IMR-90 (cell line): ENCODE measurements at regions not wholly inside any gene's neighbourhood (a gene's known extent, or its start where the extent isn't known, plus 50 kb on each side); places are given as distances from the start of the nearest gene placed in this dataset.

ENCODE experiments used
- ATAC-seq: fragments of 200-7000 bp; cut with Tn5 transposase; 2 replicates; pipeline ENCODE4 v1.9.1; 2020; ENCODE audit warnings: low read depth, mild to moderate bottlenecking, moderate library complexity
- BruUV-seq: library from RNA; stranded (reverse); fragments of 400-500 nt; replicated peaks from 2 replicates; lab custom pipeline; 2021; lab: Mats Ljungman, UMichigan
- CTCF ChIA-PET: fragments of 300-600 bp; formaldehyde crosslinking; extraction: SDS; loops from one replicate; lab custom pipeline; 2021; ENCODE audit warnings: antibody characterized with exemption; lab: Yijun Ruan, JAX
- POLR2A ChIA-PET: fragments of 300-600 bp; sonication (Branson Sonifier 250); formaldehyde crosslinking; loops from one replicate; lab custom pipeline; 2022; ENCODE audit warnings: antibody characterized with exemption; ENCODE audit not compliant: unreplicated experiment; lab: Charles Lee
- DNase-seq: peaks from one replicate; pipeline ENCODE4 v3.0.0; 2013
- H2AFZ ChIP-seq: replicated peaks from 2 replicates; pipeline ENCODE3; 2013; ENCODE audit warnings: low read length, mild to moderate bottlenecking; ENCODE audit not compliant: poor library complexity
- H2AK5ac ChIP-seq: 2 replicates; pipeline ENCODE4 v1.6.1; 2013; ENCODE audit warnings: low read depth, low read length, inconsistent platforms
- H2AK9ac ChIP-seq: replicated peaks from 2 replicates; pipeline ENCODE3; 2013; ENCODE audit warnings: mild to moderate bottlenecking, low read depth, low read length, moderate library complexity; ENCODE audit not compliant: poor library complexity
- H2BK120ac ChIP-seq: 2 replicates; pipeline ENCODE4 v1.6.1; 2013; ENCODE audit warnings: low read depth, low read length, inconsistent platforms
- H2BK15ac ChIP-seq: 3 replicates; pipeline ENCODE4 v1.6.1; 2013; ENCODE audit warnings: low read depth, low read length, inconsistent platforms
- H2BK20ac ChIP-seq: 2 replicates; pipeline ENCODE4 v1.6.1; 2013; ENCODE audit warnings: low read depth, mild to moderate bottlenecking, inconsistent platforms, low read length, moderate library complexity
- H2BK5ac ChIP-seq: 2 replicates; pipeline ENCODE4 v1.6.1; 2013; ENCODE audit warnings: mild to moderate bottlenecking, low read depth, low read length, inconsistent platforms; ENCODE audit not compliant: poor library complexity, severe bottlenecking
- H3K14ac ChIP-seq: replicated peaks from 2 replicates; pipeline ENCODE4 v1.6.1; 2013; ENCODE audit warnings: low read depth, low read length, inconsistent platforms
- H3K18ac ChIP-seq: 2 replicates; pipeline ENCODE4 v1.6.1; 2013; ENCODE audit warnings: low read depth, low read length, control low read depth
- H3K23ac ChIP-seq: 2 replicates; pipeline ENCODE4 v1.6.1; 2013; ENCODE audit warnings: low read depth, low read length, inconsistent platforms
- H3K27ac ChIP-seq: 2 replicates; pipeline ENCODE4 v1.5.1; 2013; ENCODE audit warnings: mild to moderate bottlenecking, control low read depth, low read length; ENCODE audit not compliant: insufficient read depth
- H3K27me3 ChIP-seq: 2 replicates; pipeline ENCODE4 v1.6.1; 2013; ENCODE audit warnings: low read length; ENCODE audit not compliant: control insufficient read depth, insufficient read depth
- H3K36me3 ChIP-seq: 2 replicates; pipeline ENCODE4 v1.6.1; 2013; ENCODE audit warnings: low read length, mixed read lengths; ENCODE audit not compliant: control insufficient read depth, insufficient read depth
- H3K4ac ChIP-seq: 2 replicates; pipeline ENCODE4 v1.6.1; 2013; ENCODE audit warnings: low read depth, low read length, inconsistent platforms
- H3K4me1 ChIP-seq: 2 replicates; pipeline ENCODE4 v1.6.1; 2013; ENCODE audit warnings: low read length, mixed read lengths; ENCODE audit not compliant: control insufficient read depth, insufficient read depth
- H3K4me2 ChIP-seq: 2 replicates; pipeline ENCODE4 v1.6.1; 2013; ENCODE audit warnings: low read depth, mild to moderate bottlenecking, control low read depth, low read length, moderate library complexity
- H3K4me3 ChIP-seq: 2 replicates; pipeline ENCODE4 v1.5.1; 2013; ENCODE audit warnings: low read depth, mild to moderate bottlenecking, control low read depth, low read length, moderate library complexity; ENCODE audit not compliant: insufficient read depth
- H3K56ac ChIP-seq: 2 replicates; pipeline ENCODE4 v1.6.1; 2013; ENCODE audit warnings: low read length, inconsistent platforms; ENCODE audit not compliant: insufficient read depth; ENCODE audit errors: extremely low read depth
- H3K79me1 ChIP-seq, 2 experiments: 2 replicates each; pipeline ENCODE4 v1.6.1; 2013; ENCODE audit warnings: low read length in 2 of 2, inconsistent platforms in 1 of 2, low read depth in 1 of 2
- H3K9ac ChIP-seq: 2 replicates; pipeline ENCODE4 v1.6.1; 2013; ENCODE audit warnings: low read depth, low read length, control low read depth
- H3K9me1 ChIP-seq: 2 replicates; pipeline ENCODE4 v1.6.1; 2013; ENCODE audit warnings: low read length, inconsistent platforms; ENCODE audit not compliant: insufficient read depth
- H3K9me3 ChIP-seq: 2 replicates; pipeline ENCODE4 v1.6.1; 2013; ENCODE audit warnings: low read length; ENCODE audit not compliant: control insufficient read depth, insufficient read depth
- H4K20me1 ChIP-seq: 2 replicates; pipeline ENCODE4 v1.6.1; 2013; ENCODE audit warnings: low read length, inconsistent platforms; ENCODE audit not compliant: insufficient read depth
- H4K5ac ChIP-seq: 2 replicates; pipeline ENCODE4 v1.6.1; 2013; ENCODE audit warnings: mild to moderate bottlenecking, low read depth, low read length, control low read depth
- H4K8ac ChIP-seq, 2 experiments: 2 replicates each; pipeline ENCODE4 v1.6.1; 2013; ENCODE audit warnings: low read depth in 2 of 2, low read length in 2 of 2, control low read depth in 1 of 2, inconsistent platforms in 1 of 2
- H4K91ac ChIP-seq: 2 replicates; pipeline ENCODE4 v1.6.1; 2013; ENCODE audit warnings: low read depth, low read length, inconsistent platforms; ENCODE audit not compliant: insufficient read depth
- BHLHE40 ChIP-seq: fragments of 150-350 bp; IDR thresholded peaks from 2 replicates; pipeline ENCODE4 v1.6.1; 2016; ENCODE audit warnings: mild to moderate bottlenecking, low read depth, low read length
- CEBPB ChIP-seq: IDR thresholded peaks from 2 replicates; pipeline ENCODE4 v1.6.1; 2012; ENCODE audit warnings: low read depth, low read length, improper control_type of control experiment
- ELK1 ChIP-seq: fragments of 150-350 bp; IDR thresholded peaks from 2 replicates; pipeline ENCODE4 v1.6.1; 2016; ENCODE audit warnings: low read depth, mild to moderate bottlenecking, low read length, moderate library complexity, borderline replicate concordance
- WGBS, 2 experiments: methylation state at CpG; one replicate each; pipeline versions ENCODE4 v1.1.5 to v1.1.7; 2013; ENCODE audit warnings: missing lambda C conversion rate in 2 of 2; ENCODE audit not compliant: insufficient read length in 1 of 2; ENCODE audit errors: extremely low coverage in 2 of 2; 5-methylcytosine and 5-hydroxymethylcytosine counted together
- dilution Hi-C: fragments of 300-500 bp; cut with HindIII; formaldehyde crosslinking; loops from one replicate; pipeline ENCODE4 v1.14.3; 2018; ENCODE audit warnings: low sequenced_read_pairs; ENCODE audit not compliant: unreplicated experiment
- in situ Hi-C: fragments of 300-500 bp; cut with MboI; formaldehyde crosslinking; loops from 3 replicates; pipeline ENCODE4 v1.14.3; 2019; ENCODE audit warnings: low sequenced_read_pairs, inconsistent platforms, mixed read lengths
- intact Hi-C: fragments of 100-400 bp; cut with micrococcal nuclease; formaldehyde crosslinking; loops from 2 replicates; pipeline ENCODE4 v1.10.0; 2022

GRCh38 chr14:95425369-95426115, 90.9 kb downstream of the SYNE3 start:
- Histone ChIP-seq H4K5ac (no peak overlapping the region), H3K56ac (no peak overlapping the region), H2BK120ac (no peak overlapping the region), H2AFZ (no peak overlapping the region), H3K27me3 (no peaks in the 10 kb centered on the region), H4K91ac (no peak overlapping the region), H2AK9ac (no peak overlapping the region), H3K9ac (no peak overlapping the region), H3K4ac (no peak overlapping the region), H4K8ac (no peak overlapping the region), H4K20me1 (no peaks in the 10 kb centered on the region), H3K4me3 (no peak overlapping the region), H3K18ac (no peak overlapping the region), H2BK5ac (no peak overlapping the region), H3K14ac (no peak overlapping the region), H3K9me1 (peaks cover 3% of the 10 kb centered on the region; the same call in 1 of the 2 replicates), H3K9me3 (no peaks in the 10 kb centered on the region), H2BK15ac (no peak overlapping the region), H2BK20ac (no peak overlapping the region), H3K4me1 (no peaks in the 10 kb centered on the region; the same call in 1 of the 2 replicates), H2AK5ac (no peak overlapping the region), H3K4me2 (no peak overlapping the region), H3K79me1 (no peaks in the 10 kb centered on the region), H3K36me3 (peaks cover 1% of the 10 kb centered on the region; the same call in 1 of the 2 replicates), H3K23ac (no peak overlapping the region), H3K27ac (no peak overlapping the region)
- intact Hi-C loops: loop anchor here (5.0 kb wide), 1 partner anchor 567 kb away; no protein-coding TSS in a partner anchor
- no peak for ATAC-seq
- 67% methylated on average over 1 of the region's 9 CpGs; no CpG with 5 or more reads in 1 of the 2 experiments for WGBS, 2 experiments
- ChIA-PET POLR2A (no interaction called here), CTCF (no interaction called here)
- dilution Hi-C loops: no loop called here
- TF ChIP-seq BHLHE40 (no peak), ELK1 (no peak), CEBPB (no peak)
- no peak for DNase-seq
- in situ Hi-C loops: loop anchor here (25.0 kb wide), 1 partner anchor 337 kb away; no protein-coding TSS in a partner anchor
- BruUV-seq: no TSS peak
